HFF-Myc (cell line): ENCODE measurements at regions not wholly inside any gene's neighbourhood (a gene's known extent, or its start where the extent isn't known, plus 50 kb on each side); places are given as distances from the start of the nearest gene placed in this dataset.

ENCODE experiments used
- DNase-seq: peaks from one replicate; pipeline ENCODE4 v3.0.0-alpha.2; 2011; ENCODE audit warnings: low read depth; ENCODE audit errors: extremely low read depth
- H3K4me3 ChIP-seq: replicated peaks from 2 replicates; pipeline ENCODE4 v1.5.1; 2011; ENCODE audit warnings: low read depth, mild to moderate bottlenecking, control low read depth, low read length
- TF ChIP-seq, protein P1 (sequence below): IDR thresholded peaks from 2 replicates; pipeline ENCODE4 v1.5.1; 2012; ENCODE audit warnings: mild to moderate bottlenecking, low read depth, low read length, control low read depth; ENCODE audit errors: missing control alignments

DNA sequence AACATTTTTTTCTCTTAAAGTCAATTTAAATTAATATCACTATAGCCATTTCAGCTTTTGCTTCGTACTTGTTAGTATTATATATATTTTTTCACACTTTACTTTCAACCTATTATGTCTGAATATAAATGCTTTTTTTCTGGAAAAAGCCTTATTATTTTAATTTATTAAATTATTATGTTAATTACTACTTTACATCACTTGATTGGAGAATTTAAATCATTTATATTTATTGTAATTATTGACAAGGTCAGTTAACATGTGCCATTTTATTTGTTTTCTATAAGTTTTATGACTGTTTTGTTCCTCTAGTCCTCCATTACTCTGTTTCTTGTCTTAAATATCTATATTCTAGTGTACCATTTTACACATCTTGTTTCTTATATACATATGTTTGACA, 1333.4 kb upstream of the MIR17HG start:
- TF ChIP-seq, protein P1, sequence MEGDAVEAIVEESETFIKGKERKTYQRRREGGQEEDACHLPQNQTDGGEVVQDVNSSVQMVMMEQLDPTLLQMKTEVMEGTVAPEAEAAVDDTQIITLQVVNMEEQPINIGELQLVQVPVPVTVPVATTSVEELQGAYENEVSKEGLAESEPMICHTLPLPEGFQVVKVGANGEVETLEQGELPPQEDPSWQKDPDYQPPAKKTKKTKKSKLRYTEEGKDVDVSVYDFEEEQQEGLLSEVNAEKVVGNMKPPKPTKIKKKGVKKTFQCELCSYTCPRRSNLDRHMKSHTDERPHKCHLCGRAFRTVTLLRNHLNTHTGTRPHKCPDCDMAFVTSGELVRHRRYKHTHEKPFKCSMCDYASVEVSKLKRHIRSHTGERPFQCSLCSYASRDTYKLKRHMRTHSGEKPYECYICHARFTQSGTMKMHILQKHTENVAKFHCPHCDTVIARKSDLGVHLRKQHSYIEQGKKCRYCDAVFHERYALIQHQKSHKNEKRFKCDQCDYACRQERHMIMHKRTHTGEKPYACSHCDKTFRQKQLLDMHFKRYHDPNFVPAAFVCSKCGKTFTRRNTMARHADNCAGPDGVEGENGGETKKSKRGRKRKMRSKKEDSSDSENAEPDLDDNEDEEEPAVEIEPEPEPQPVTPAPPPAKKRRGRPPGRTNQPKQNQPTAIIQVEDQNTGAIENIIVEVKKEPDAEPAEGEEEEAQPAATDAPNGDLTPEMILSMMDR: no peak
- no peak overlapping the region for H3K4me3 ChIP-seq
- no peak for DNase-seq

DNA sequence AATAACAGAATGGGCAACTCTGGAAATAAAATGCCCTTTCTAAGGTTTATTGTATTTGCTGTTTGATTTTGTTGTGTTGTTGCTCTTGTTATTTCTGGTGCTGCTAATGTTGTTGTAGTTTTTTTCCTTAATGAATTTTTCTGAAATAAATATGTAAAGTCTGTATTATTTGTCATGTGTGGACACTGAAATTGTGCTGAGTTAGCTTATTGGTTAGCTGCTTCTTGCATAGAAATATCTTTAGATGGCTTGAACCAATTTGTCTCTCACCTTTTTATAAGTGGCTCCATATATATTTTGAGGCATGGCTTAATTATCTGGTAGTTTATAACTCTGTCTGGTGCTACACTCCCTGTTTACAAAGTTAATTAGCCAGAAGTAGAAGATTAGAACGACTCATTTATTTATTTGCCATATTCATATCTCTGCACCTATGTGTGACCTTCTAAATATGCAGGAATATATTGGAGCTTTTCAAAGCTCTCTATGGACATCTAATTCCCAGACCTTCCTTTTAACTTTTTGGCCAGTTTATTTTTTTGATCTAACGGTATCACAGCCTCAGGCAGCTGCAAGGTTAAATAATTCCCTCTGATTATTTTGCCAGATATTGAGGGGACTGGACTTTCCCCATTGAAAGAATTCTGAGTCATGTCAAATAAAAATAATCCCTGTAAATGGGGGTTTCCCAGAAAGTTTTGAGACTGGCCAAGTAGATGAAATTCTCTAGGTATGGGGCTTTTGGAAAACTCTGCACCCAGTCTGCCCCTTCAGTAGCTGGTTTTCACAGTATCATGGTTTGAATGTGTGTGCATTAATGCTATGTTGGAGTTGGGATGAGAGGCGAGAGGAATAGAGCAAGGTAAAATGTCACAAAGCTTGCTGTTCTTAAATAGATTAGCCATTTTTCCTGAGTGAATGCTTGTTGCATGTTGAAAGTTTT, 1331.7 kb upstream of the MIR17HG start:
- TF ChIP-seq, protein P1: no peak
- no peak for DNase-seq
- no peak overlapping the region for H3K4me3 ChIP-seq

DNA sequence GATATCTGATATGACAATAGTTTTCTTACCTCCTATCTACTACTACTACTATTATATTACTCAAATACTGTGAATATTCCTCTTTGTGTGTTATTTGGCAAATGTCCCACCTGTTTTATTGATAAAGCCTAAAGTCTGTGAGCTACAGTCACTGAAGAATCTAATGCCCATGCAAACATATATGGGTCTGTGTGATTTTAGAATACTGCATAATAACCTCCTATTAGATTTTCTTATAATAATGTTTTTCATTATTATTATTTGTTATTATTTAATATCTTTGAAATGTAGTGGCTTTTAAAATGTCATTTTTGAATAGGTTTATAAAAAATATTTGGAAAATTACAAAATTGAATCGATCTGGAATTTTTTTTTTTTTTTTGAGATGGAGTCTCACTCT, 1330.8 kb upstream of the MIR17HG start:
- TF ChIP-seq, protein P1: no peak
- DNase-seq: no peak
- H3K4me3 ChIP-seq: no peak overlapping the region

DNA sequence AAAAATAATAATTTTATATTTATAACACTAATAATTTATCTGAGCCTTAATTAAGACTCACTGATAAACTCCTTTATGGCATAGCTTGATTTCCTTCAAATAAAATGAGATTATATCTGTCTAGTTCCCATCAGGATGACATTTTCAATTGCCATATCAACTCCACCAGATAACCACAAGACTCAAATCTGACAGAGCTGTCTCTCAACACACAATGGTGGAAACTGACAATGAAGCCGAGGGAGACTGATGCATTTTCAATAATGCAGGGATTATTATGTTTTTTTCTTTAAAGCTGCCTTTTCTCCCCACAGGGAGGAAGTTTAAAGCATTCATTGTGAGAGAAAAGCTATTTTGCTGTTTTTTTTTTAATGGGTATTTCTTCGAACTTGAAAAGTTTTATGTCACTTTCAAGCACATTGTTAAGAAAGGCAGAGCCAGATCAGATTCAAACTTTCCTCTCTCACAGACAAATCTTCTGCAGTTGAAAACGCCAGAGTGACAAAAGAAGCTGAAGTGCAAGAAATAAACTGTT, 1326.9 kb upstream of the MIR17HG start:
- TF ChIP-seq, protein P1: no peak
- H3K4me3 ChIP-seq: no peak overlapping the region
- no peak for DNase-seq

DNA sequence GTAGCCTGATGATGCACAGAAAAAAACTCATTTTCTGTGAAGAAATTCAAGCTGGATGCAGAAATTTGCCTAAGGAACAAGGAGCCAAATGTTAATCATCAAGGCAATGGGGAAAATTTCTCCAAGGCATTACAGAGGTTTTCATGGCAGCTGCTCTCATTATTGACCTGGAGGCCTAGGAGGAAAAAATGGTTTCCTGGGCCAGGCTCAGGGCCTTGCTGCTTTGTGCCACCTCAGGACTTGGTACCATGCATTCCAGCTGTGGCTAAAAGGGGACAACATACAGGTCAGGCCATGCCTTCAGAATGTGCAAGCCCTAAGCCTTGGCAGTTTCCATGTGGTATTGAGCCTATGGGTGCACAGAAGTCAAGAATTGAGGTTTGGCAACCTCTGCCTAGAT, 1320.1 kb upstream of the MIR17HG start:
- H3K4me3 ChIP-seq: no peak overlapping the region
- TF ChIP-seq, protein P1: no peak
- DNase-seq: no peak

DNA sequence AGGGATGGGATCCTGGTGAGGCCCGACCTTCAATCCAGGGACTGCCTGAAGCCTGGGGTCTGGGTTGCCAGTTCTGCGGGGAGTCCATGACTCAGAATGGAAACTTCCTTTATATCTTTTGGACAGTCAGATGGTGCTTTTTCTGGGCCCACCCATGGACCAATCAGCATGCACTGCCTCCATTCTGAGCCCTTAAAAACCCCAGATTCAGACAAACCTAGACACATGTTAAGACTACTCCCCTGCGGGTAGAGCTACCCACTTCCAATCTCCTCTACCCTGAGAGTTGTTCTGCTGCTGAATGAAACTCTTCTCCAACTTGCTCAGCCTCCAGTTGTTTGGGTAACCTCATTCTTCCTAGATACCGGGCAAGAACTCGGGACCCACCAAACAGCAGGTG, 1315.2 kb upstream of the MIR17HG start:
- DNase-seq: no peak
- H3K4me3 ChIP-seq: no peak overlapping the region
- TF ChIP-seq, protein P1: no peak
